ENCODE measurements at regions not wholly inside any gene's neighbourhood (a gene's known extent, or its start where the extent isn't known, plus 50 kb on each side); places are given as distances from the start of the nearest gene placed in this dataset.
"Not testable (repeated sequence)": the region's sequence is repeated elsewhere in the genome, so short reads cannot be mapped to it uniquely, and the experiment has no call there.

DNA sequence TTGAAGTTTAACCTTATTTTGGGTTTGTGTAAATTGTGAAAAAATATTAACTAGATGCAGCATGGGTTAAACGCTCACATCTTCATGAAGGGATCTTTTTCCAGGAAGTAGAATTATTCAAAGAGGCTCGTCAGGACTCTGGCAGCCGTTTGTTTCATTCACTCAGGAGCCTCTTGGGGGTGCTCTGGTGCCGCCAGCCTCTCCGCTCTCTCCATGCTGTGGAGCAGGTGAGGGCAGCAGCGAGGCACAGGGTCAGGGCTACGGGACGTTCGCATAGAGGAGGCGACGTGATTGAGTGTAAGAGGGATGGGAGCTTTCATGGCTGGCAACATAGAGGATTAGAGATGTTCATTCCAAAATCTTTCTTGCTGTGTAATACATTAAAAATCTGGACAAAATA is 110.8 kb downstream of the GOLGA6L22 start:
- H3K79me2 ChIP-seq (ENCODE audit: insufficient read depth); H3K36me3 ChIP-seq (replicated peaks in 1 of 2; ENCODE audit: control insufficient read depth in 1 of 2, insufficient read depth in 2 of 2, low read length in 1 of 2); DNase-seq; H3K4me3 ChIP-seq (ENCODE audit: low read depth in 2 of 2, low read length in 1 of 2); H2AFZ ChIP-seq (ENCODE audit: low read depth); CTCF ChIA-PET; POLR2A ChIA-PET; H4K20me1 ChIP-seq (ENCODE audit: insufficient read depth); H3F3A ChIP-seq (replicated peaks; ENCODE audit: insufficient read depth); H3K9ac ChIP-seq; H3K4me1 ChIP-seq (ENCODE audit: control insufficient read depth in 1 of 2, insufficient read depth in 2 of 2, low read depth in 1 of 2, low read length in 1 of 2); H3K9me2 ChIP-seq; H3K4me2 ChIP-seq; H3K27me3 ChIP-seq (ENCODE audit: insufficient read depth); H3K27ac ChIP-seq (ENCODE audit: low read depth in 2 of 2, low read length in 1 of 2); H3K9me3 ChIP-seq: not testable (repeated sequence)
- WGBS (ENCODE audit: low lambda C conversion rate), result no CpG with 5 or more reads among the region's 11 CpGs

DNA sequence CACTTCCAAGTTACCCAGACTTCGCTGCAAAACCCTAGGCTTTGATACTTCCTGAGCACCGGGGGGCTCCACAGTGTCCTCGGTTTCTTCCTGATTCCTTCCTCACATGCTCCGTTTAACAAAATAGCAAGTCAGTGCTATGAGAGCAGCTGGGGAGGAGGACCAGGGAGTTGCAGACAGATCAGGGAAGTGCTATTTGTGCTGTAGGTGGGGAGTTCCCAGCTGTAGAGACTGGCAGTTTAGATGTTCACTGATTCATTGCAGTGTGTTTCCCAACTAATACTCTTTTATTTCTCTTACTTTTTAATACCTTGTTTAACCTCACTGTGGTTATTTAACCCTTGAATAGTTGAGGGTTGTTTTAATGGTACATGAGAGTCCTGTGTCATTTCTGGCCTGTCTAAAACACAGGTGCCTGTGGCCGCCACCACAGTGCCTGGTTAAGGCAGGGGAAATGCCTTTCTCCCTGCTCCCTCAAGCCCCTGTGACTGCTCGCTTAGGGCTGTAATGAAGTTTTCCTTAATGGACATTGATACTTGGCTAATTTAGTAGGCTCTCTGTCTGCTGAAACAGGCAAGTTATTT is 113.5 kb downstream of the GOLGA6L22 start:
- CTCF ChIA-PET; H2AFZ ChIP-seq (ENCODE audit: low read depth); H3K4me2 ChIP-seq; POLR2A ChIA-PET; H3K4me1 ChIP-seq (ENCODE audit: control insufficient read depth in 1 of 2, insufficient read depth in 2 of 2, low read depth in 1 of 2, low read length in 1 of 2); H4K20me1 ChIP-seq (ENCODE audit: insufficient read depth); H3F3A ChIP-seq (replicated peaks; ENCODE audit: insufficient read depth); H3K9me2 ChIP-seq; H3K27me3 ChIP-seq (ENCODE audit: insufficient read depth); H3K36me3 ChIP-seq (replicated peaks in 1 of 2; ENCODE audit: control insufficient read depth in 1 of 2, insufficient read depth in 2 of 2, low read length in 1 of 2); DNase-seq; H3K4me3 ChIP-seq (ENCODE audit: low read depth in 2 of 2, low read length in 1 of 2); H3K27ac ChIP-seq (ENCODE audit: low read depth in 2 of 2, low read length in 1 of 2); H3K9ac ChIP-seq; H3K79me2 ChIP-seq (ENCODE audit: insufficient read depth); H3K9me3 ChIP-seq: not testable (repeated sequence)
- WGBS (ENCODE audit: low lambda C conversion rate), result 92% methylated on average over 2 of the region's 6 CpGs

DNA sequence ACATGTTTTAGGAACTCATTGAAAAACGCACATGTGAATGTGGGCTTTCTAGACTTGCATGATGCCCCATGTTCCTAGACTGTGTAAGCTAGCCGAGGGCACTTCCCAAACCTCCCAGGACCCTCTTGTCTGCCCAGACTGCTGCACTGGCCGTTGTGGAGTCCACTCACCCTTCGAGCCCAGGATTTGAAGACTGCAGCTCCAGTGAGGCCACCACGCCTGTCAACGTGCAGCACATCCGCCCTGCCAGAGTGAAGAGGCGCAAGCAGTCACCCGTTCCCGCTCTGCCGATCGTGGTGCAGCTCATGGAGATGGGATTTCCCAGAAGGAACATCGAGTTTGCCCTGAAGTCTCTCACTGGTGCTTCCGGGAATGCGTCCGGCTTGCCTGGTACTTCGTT is 114.1 kb downstream of the GOLGA6L22 start:
- H3K9me3 ChIP-seq; H3K4me2 ChIP-seq; H3K4me1 ChIP-seq (ENCODE audit: control insufficient read depth in 1 of 2, insufficient read depth in 2 of 2, low read depth in 1 of 2, low read length in 1 of 2); H3K79me2 ChIP-seq (ENCODE audit: insufficient read depth); H3K9ac ChIP-seq; H4K20me1 ChIP-seq (ENCODE audit: insufficient read depth); H3K27me3 ChIP-seq (ENCODE audit: insufficient read depth); H3F3A ChIP-seq (replicated peaks; ENCODE audit: insufficient read depth); H3K36me3 ChIP-seq (replicated peaks in 1 of 2; ENCODE audit: control insufficient read depth in 1 of 2, insufficient read depth in 2 of 2, low read length in 1 of 2); DNase-seq; H3K27ac ChIP-seq (ENCODE audit: low read depth in 2 of 2, low read length in 1 of 2); H3K9me2 ChIP-seq; H3K4me3 ChIP-seq (ENCODE audit: low read depth in 2 of 2, low read length in 1 of 2); POLR2A ChIA-PET; CTCF ChIA-PET; H2AFZ ChIP-seq (ENCODE audit: low read depth): not testable (repeated sequence)
- 98% methylated on average over 12 of the region's 17 CpGs for WGBS (ENCODE audit: low lambda C conversion rate)

DNA sequence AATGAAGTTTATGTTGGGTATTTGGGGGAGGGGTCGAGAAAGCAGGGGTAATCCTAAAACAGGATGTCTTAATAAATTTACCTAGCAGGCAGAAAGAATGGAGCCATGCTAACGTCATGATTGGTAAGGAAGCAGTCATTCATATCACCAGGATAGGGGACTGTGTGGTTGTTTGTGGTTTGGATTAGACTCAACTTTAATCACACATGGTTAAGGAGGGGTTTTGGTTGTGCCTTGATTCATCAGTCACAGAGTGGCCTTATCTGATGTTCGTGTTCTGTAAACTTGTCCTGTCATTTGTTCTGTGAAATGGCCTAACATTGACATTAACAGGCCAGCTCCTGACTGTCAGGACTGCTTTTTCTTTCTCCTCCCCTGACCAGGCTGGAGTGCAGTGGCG is 119.1 kb downstream of the GOLGA6L22 start:
- CTCF ChIA-PET; DNase-seq; POLR2A ChIA-PET; H3K27me3 ChIP-seq (ENCODE audit: insufficient read depth); H4K20me1 ChIP-seq (ENCODE audit: insufficient read depth); H2AFZ ChIP-seq (ENCODE audit: low read depth); H3K36me3 ChIP-seq (replicated peaks in 1 of 2; ENCODE audit: control insufficient read depth in 1 of 2, insufficient read depth in 2 of 2, low read length in 1 of 2); H3K27ac ChIP-seq (ENCODE audit: low read depth in 2 of 2, low read length in 1 of 2); H3K4me1 ChIP-seq (ENCODE audit: control insufficient read depth in 1 of 2, insufficient read depth in 2 of 2, low read depth in 1 of 2, low read length in 1 of 2); H3K9me2 ChIP-seq; H3K9ac ChIP-seq; H3K4me2 ChIP-seq; H3K79me2 ChIP-seq (ENCODE audit: insufficient read depth); H3K4me3 ChIP-seq (ENCODE audit: low read depth in 2 of 2, low read length in 1 of 2); H3F3A ChIP-seq (replicated peaks; ENCODE audit: insufficient read depth); H3K9me3 ChIP-seq: not testable (repeated sequence)
- 92% methylated on average over 2 of the region's 4 CpGs for WGBS (ENCODE audit: low lambda C conversion rate)

GRCh38 chr15:22579213-22579612 is 120.5 kb downstream of the GOLGA6L22 start:
- H2AFZ ChIP-seq (ENCODE audit: low read depth); H4K20me1 ChIP-seq (ENCODE audit: insufficient read depth); H3K4me1 ChIP-seq (ENCODE audit: control insufficient read depth in 1 of 2, insufficient read depth in 2 of 2, low read depth in 1 of 2, low read length in 1 of 2); H3K4me2 ChIP-seq; POLR2A ChIA-PET; H3K79me2 ChIP-seq (ENCODE audit: insufficient read depth); H3K9ac ChIP-seq; H3K9me3 ChIP-seq; H3F3A ChIP-seq (replicated peaks; ENCODE audit: insufficient read depth); H3K27me3 ChIP-seq (ENCODE audit: insufficient read depth); H3K4me3 ChIP-seq (ENCODE audit: low read depth in 2 of 2, low read length in 1 of 2); CTCF ChIA-PET; H3K27ac ChIP-seq (ENCODE audit: low read depth in 2 of 2, low read length in 1 of 2); H3K9me2 ChIP-seq; H3K36me3 ChIP-seq (replicated peaks in 1 of 2; ENCODE audit: control insufficient read depth in 1 of 2, insufficient read depth in 2 of 2, low read length in 1 of 2); DNase-seq: not testable (repeated sequence)
- WGBS (ENCODE audit: low lambda C conversion rate), result no CpG with 5 or more reads among the region's 2 CpGs

GRCh38 chr15:22587391-22587790 is 128.7 kb downstream of the GOLGA6L22 start:
- H3K27me3 ChIP-seq (ENCODE audit: insufficient read depth); H3K4me3 ChIP-seq (ENCODE audit: low read depth in 2 of 2, low read length in 1 of 2); H4K20me1 ChIP-seq (ENCODE audit: insufficient read depth); CTCF ChIA-PET; H3K4me1 ChIP-seq (ENCODE audit: control insufficient read depth in 1 of 2, insufficient read depth in 2 of 2, low read depth in 1 of 2, low read length in 1 of 2); POLR2A ChIA-PET; H3K79me2 ChIP-seq (ENCODE audit: insufficient read depth); H3K9me2 ChIP-seq; H3K36me3 ChIP-seq (replicated peaks in 1 of 2; ENCODE audit: control insufficient read depth in 1 of 2, insufficient read depth in 2 of 2, low read length in 1 of 2); H3K4me2 ChIP-seq; H3K9ac ChIP-seq; H3K9me3 ChIP-seq; H2AFZ ChIP-seq (ENCODE audit: low read depth); H3K27ac ChIP-seq (ENCODE audit: low read depth in 2 of 2, low read length in 1 of 2); H3F3A ChIP-seq (replicated peaks; ENCODE audit: insufficient read depth); DNase-seq: not testable (repeated sequence)
- 100% methylated on average over 11 of the region's 14 CpGs for WGBS (ENCODE audit: low lambda C conversion rate)

DNA sequence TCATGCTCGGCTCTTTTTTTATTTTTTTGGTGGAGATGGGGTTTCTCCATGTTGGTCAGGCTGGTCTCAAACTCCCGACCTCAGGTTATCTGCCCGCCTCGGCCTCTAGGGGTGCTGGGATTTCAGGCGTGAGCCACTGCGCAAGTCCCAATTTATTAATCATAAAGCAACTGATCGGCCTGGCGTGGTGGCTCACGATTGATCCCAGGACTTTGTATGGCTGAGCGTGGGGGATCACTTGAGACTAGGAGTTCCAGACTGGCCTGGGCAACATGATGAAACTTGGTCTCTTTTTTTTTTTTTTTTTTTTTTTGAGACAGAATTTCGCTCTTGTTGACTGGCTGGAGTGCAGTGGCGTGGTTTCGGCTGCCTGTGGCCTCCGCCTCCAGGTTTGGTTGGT is 139.8 kb downstream of the GOLGA6L22 start:
- CTCF ChIA-PET; H4K20me1 ChIP-seq (ENCODE audit: insufficient read depth); H3K36me3 ChIP-seq (replicated peaks in 1 of 2; ENCODE audit: control insufficient read depth in 1 of 2, insufficient read depth in 2 of 2, low read length in 1 of 2); POLR2A ChIA-PET; H3K4me1 ChIP-seq (ENCODE audit: control insufficient read depth in 1 of 2, insufficient read depth in 2 of 2, low read depth in 1 of 2, low read length in 1 of 2); H3F3A ChIP-seq (replicated peaks; ENCODE audit: insufficient read depth); H3K9ac ChIP-seq; H3K27ac ChIP-seq (ENCODE audit: low read depth in 2 of 2, low read length in 1 of 2); H3K79me2 ChIP-seq (ENCODE audit: insufficient read depth); H3K9me2 ChIP-seq; H3K27me3 ChIP-seq (ENCODE audit: insufficient read depth); H2AFZ ChIP-seq (ENCODE audit: low read depth); H3K4me2 ChIP-seq; DNase-seq; H3K4me3 ChIP-seq (ENCODE audit: low read depth in 2 of 2, low read length in 1 of 2); H3K9me3 ChIP-seq: not testable (repeated sequence)
- 63% methylated on average over 13 of the region's 14 CpGs for WGBS (ENCODE audit: low lambda C conversion rate)

All from SK-N-SH (cell line).